Mesenchymal stem cell (in vitro differentiated cells and primary cell): ENCODE measurements at regions not wholly inside any gene's neighbourhood (a gene's known extent, or its start where the extent isn't known, plus 50 kb on each side); places are given as distances from the start of the nearest gene placed in this dataset.
A peak's percentile ranks its signal among the peaks of the same experiment; 100 is the strongest.

Experiments used
- DNase-seq: peaks from one replicate; pipeline ENCODE4 v3.0.0-alpha.2; 2013
- H2AFZ ChIP-seq: one replicate; pipeline ENCODE4 v1.6.1; 2013; ENCODE audit warnings: low read depth, mild to moderate bottlenecking, control low read depth, inconsistent platforms, low read length, moderate library complexity
- H2AK5ac ChIP-seq: 2 replicates; pipeline ENCODE4 v1.6.1; 2013; ENCODE audit warnings: low read length, moderate library complexity, mild to moderate bottlenecking, inconsistent platforms; ENCODE audit not compliant: severe bottlenecking
- H2BK120ac ChIP-seq: one replicate; pipeline ENCODE4 v1.6.1; 2013; ENCODE audit warnings: low read depth, mild to moderate bottlenecking, inconsistent platforms, low read length, moderate library complexity
- H2BK12ac ChIP-seq, 2 experiments: one replicate each; pipeline ENCODE4 v1.6.1; 2013; ENCODE audit warnings: inconsistent platforms in 2 of 2, low read length in 2 of 2, mild to moderate bottlenecking in 2 of 2, moderate library complexity in 2 of 2, control low read depth in 1 of 2
- H2BK15ac ChIP-seq: one replicate; pipeline ENCODE4 v1.6.1; 2013; ENCODE audit warnings: mild to moderate bottlenecking, low read depth, inconsistent platforms; ENCODE audit not compliant: poor library complexity, severe bottlenecking
- H2BK5ac ChIP-seq: 2 replicates; pipeline ENCODE4 v1.6.1; 2013; ENCODE audit warnings: low read depth, mild to moderate bottlenecking, low read length, control low read depth, inconsistent platforms; ENCODE audit not compliant: poor library complexity, severe bottlenecking
- H3K14ac ChIP-seq, 2 experiments: one replicate each; pipeline ENCODE4 v1.6.1; 2013; ENCODE audit warnings: inconsistent platforms in 2 of 2, low read length in 2 of 2, control low read depth in 1 of 2, mild to moderate bottlenecking in 1 of 2, moderate library complexity in 1 of 2
- H3K18ac ChIP-seq, 2 experiments: one replicate each; pipeline ENCODE4 v1.6.1; 2013; ENCODE audit warnings: inconsistent platforms in 2 of 2, low read length in 2 of 2, control low read depth in 1 of 2, low read depth in 1 of 2, mild to moderate bottlenecking in 1 of 2
- H3K23ac ChIP-seq, 2 experiments: one replicate each; pipeline ENCODE4 v1.6.1; 2013; ENCODE audit warnings: inconsistent platforms in 2 of 2, low read length in 2 of 2, mild to moderate bottlenecking in 2 of 2, moderate library complexity in 2 of 2, control low read depth in 1 of 2
- H3K27ac ChIP-seq: 2 replicates; pipeline ENCODE4 v1.5.1; 2013; ENCODE audit warnings: mild to moderate bottlenecking, moderate library complexity, low read length, control low read depth, inconsistent platforms; ENCODE audit not compliant: poor library complexity, severe bottlenecking
- H3K27me3 ChIP-seq, 2 experiments: 2 replicates each; pipeline versions ENCODE4 v1.6.1 to v1.7.0; 2013; ENCODE audit warnings: low read length in 2 of 2, mild to moderate bottlenecking in 2 of 2, moderate library complexity in 2 of 2, control low read depth in 1 of 2, inconsistent platforms in 1 of 2; ENCODE audit not compliant: control insufficient read depth in 1 of 2, insufficient read depth in 1 of 2
- H3K36me3 ChIP-seq, 2 experiments: 2 replicates each; pipeline versions ENCODE4 v1.6.1 to v1.7.0; 2013; ENCODE audit warnings: low read length in 2 of 2, control low read depth in 1 of 2, inconsistent platforms in 1 of 2, low read depth in 1 of 2, mild to moderate bottlenecking in 1 of 2; ENCODE audit not compliant: insufficient read depth in 2 of 2, control insufficient read depth in 1 of 2
- H3K4ac ChIP-seq, 2 experiments: one replicate each; pipeline ENCODE4 v1.6.1; 2013; ENCODE audit warnings: inconsistent platforms in 2 of 2, low read length in 2 of 2, mild to moderate bottlenecking in 2 of 2, moderate library complexity in 2 of 2, control low read depth in 1 of 2, low read depth in 1 of 2
- H3K4me1 ChIP-seq: 2 replicates; pipeline ENCODE4 v1.6.1; 2013; ENCODE audit warnings: low read depth, low read length, control low read depth; ENCODE audit not compliant: control insufficient read depth, insufficient read depth
- H3K4me2 ChIP-seq: 2 replicates; pipeline ENCODE4 v1.6.1; 2013; ENCODE audit warnings: low read length, mild to moderate bottlenecking, inconsistent platforms; ENCODE audit not compliant: poor library complexity, severe bottlenecking
- H3K4me3 ChIP-seq, 2 experiments: 2 replicates each; pipeline versions ENCODE4 v1.5.1 to v1.7.0; 2013; ENCODE audit warnings: low read length in 2 of 2, mild to moderate bottlenecking in 2 of 2, control low read depth in 1 of 2, low read depth in 1 of 2; ENCODE audit not compliant: insufficient read depth in 1 of 2
- H3K79me1 ChIP-seq: replicated peaks from 2 replicates; pipeline ENCODE4 v1.6.1; 2013; ENCODE audit warnings: mild to moderate bottlenecking, control low read depth, low read length, inconsistent platforms; ENCODE audit not compliant: poor library complexity, severe bottlenecking
- H3K9ac ChIP-seq: 2 replicates; pipeline ENCODE4 v1.7.0; 2013; ENCODE audit warnings: mild to moderate bottlenecking, low read length, moderate library complexity
- H3K9me3 ChIP-seq: 2 replicates; pipeline ENCODE4 v1.7.0; 2013; ENCODE audit warnings: mild to moderate bottlenecking, low read length; ENCODE audit not compliant: control insufficient read depth
- H4K8ac ChIP-seq: one replicate; pipeline ENCODE4 v1.6.1; 2013; ENCODE audit warnings: inconsistent platforms, mild to moderate bottlenecking, low read length, moderate library complexity
- H4K91ac ChIP-seq: one replicate; pipeline ENCODE4 v1.6.1; 2013; ENCODE audit warnings: mild to moderate bottlenecking, low read length, inconsistent platforms
- WGBS: methylation state at CpG from one replicate; pipeline ENCODE4 v1.1.7; 2013; ENCODE audit warnings: mixed read lengths; 5-methylcytosine and 5-hydroxymethylcytosine counted together

GRCh38 chr3:59563966-59564365 is 514.1 kb upstream of the CFAP20DC start:
- Histone ChIP-seq H3K27ac (no peak overlapping the region), H2BK15ac (no peak overlapping the region), H3K79me1 (no peaks in the 10 kb centered on the region), H2AFZ (no peak overlapping the region), H3K14ac (no peak overlapping the region), H3K9ac (no peak overlapping the region), H3K23ac (no peak overlapping the region), H2AK5ac (peak overlapping the region; percentile 20), H3K4me3 (no peak overlapping the region), H3K4me2 (no peak overlapping the region), H2BK120ac (no peak overlapping the region), H4K8ac (no peak overlapping the region), H3K27me3 (no peaks in the 10 kb centered on the region), H3K9me3 (no peaks in the 10 kb centered on the region), H3K36me3 (no peaks in the 10 kb centered on the region), H4K91ac (no peak overlapping the region), H3K18ac (no peak overlapping the region), H2BK12ac (no peak overlapping the region), H3K4me1 (peaks cover 5% of the 10 kb centered on the region), H2BK5ac (no peak overlapping the region), H3K4ac (no peak overlapping the region)
- DNase-seq: no peak
- WGBS: 100% methylated on average over 1 of the region's 1 CpG

GRCh38 chr3:59563072-59563605 is 513.3 kb upstream of the CFAP20DC start:
- Histone ChIP-seq H3K4me2 (no peak overlapping the region), H2BK12ac (no peak overlapping the region), H2BK15ac (no peak overlapping the region), H3K14ac (no peak overlapping the region), H2BK120ac (no peak overlapping the region), H3K36me3 (no peaks in the 10 kb centered on the region), H3K4me1 (peaks cover 5% of the 10 kb centered on the region), H3K18ac (no peak overlapping the region), H3K4me3 (no peak overlapping the region), H3K9me3 (no peaks in the 10 kb centered on the region), H4K91ac (no peak overlapping the region), H2BK5ac (no peak overlapping the region), H2AK5ac (no peak overlapping the region), H3K79me1 (no peaks in the 10 kb centered on the region), H3K4ac (no peak overlapping the region), H4K8ac (no peak overlapping the region), H3K9ac (no peak overlapping the region), H2AFZ (no peak overlapping the region), H3K27me3 (no peaks in the 10 kb centered on the region), H3K23ac (no peak overlapping the region), H3K27ac (no peak overlapping the region)
- WGBS: 89% methylated on average over 4 of the region's 4 CpGs
- DNase-seq: peak; percentile 18

DNA sequence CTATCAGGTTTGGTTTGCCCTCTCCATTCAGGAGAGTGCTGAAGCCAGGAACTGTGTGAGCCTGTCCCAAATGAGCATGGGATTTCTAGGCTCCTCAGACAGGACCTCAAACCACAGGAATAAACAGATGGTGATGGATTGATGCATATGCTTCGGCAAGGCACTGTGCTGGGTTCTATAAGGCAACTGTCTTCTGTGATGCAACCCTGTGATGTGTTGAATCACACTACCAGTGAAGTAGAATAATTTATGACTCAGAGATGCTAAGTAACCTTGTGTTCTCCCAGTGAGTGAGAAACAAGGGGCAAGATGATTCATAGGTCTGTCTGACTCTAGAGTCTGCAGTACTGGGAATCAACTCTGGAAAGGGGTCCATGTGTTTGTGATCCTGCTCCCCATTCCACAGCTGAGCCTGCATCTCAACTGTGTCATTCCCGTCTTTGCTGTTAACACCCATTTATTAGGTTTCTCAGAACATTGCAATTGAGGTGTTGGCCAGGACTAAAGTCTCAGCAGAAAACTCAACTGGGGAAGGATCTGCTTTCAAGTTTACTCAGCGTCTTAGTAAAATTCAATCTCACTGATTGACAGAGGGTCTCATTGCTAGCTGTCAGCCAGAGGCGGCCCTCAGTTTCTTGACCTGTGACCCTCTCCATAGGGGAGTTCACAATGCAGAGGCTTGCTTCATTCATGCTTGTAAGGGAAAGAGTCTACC is 510.1 kb upstream of the CFAP20DC start:
- H3K27ac ChIP-seq: peak overlapping the region; percentile 13
- H2AK5ac ChIP-seq: peak overlapping the region; percentile 30
- H3K9me3 ChIP-seq: no peaks in the 10 kb centered on the region
- H3K4me2 ChIP-seq: no peak overlapping the region
- no peak overlapping the region for H2AFZ ChIP-seq
- H2BK5ac ChIP-seq: no peak overlapping the region
- no peak overlapping the region for H3K23ac ChIP-seq
- WGBS: 41% methylated on average over 4 of the region's 4 CpGs
- H3K79me1 ChIP-seq: no peaks in the 10 kb centered on the region
- no peak overlapping the region for H3K14ac ChIP-seq
- H3K4me1 ChIP-seq: peaks cover 3% of the 10 kb centered on the region
- no peak overlapping the region for H3K4me3 ChIP-seq
- H2BK12ac ChIP-seq: no peak overlapping the region
- H4K91ac ChIP-seq: no peak overlapping the region
- peak; percentile 98 for DNase-seq
- H3K18ac ChIP-seq: no peak overlapping the region
- H3K36me3 ChIP-seq: no peaks in the 10 kb centered on the region
- H3K4ac ChIP-seq: no peak overlapping the region
- no peak overlapping the region for H4K8ac ChIP-seq
- peak overlapping the region; percentile 25 for H3K9ac ChIP-seq
- H2BK15ac ChIP-seq: no peak overlapping the region
- H3K27me3 ChIP-seq: no peaks in the 10 kb centered on the region
- H2BK120ac ChIP-seq: no peak overlapping the region

DNA sequence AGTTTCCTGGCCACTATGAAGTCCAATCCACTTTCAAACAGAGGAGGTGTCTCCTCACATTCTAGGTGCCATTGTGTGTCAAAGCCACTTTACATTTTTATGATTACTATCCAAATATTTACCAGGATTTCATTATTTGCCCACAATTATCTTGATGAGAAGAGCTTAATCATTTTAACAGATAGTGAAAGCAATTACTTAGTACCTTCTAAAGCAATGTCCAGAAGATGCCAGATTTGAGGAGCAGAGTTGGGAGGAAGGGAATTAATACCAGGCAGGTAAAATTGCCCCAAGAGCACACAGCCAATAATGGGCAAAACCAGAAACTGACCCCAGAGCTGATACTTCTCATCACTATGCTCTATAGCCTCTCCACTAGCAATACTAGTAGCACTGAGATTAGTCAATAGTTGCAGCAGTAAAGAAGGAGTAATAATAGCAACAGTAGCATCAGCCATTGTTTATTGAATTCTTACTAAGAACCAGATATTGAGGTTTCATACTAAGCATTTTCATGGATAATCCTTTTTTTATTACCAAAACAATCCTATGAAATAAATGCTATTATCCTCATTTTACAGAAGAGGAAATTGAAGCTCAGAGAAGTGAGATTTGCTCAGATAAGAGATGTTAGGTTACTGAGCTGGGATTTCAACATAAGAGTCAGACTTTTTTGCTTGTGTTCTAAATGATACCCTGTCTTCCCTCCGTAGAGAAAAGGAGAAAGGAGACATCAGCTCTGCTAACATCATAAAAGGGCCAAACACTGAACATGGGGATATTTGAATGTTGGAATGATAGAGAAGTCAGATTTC is 509.3 kb upstream of the CFAP20DC start:
- Histone ChIP-seq H4K91ac (no peak overlapping the region), H3K18ac (no peak overlapping the region), H2BK12ac (no peak overlapping the region), H3K4me2 (no peak overlapping the region), H2BK15ac (no peak overlapping the region), H2AK5ac (no peak overlapping the region), H3K4ac (no peak overlapping the region), H3K4me3 (no peak overlapping the region), H3K4me1 (peaks cover 3% of the 10 kb centered on the region), H4K8ac (no peak overlapping the region), H3K79me1 (no peaks in the 10 kb centered on the region), H3K27me3 (no peaks in the 10 kb centered on the region), H2AFZ (no peak overlapping the region), H2BK5ac (no peak overlapping the region), H3K14ac (no peak overlapping the region), H2BK120ac (no peak overlapping the region), H3K36me3 (no peaks in the 10 kb centered on the region), H3K9me3 (no peaks in the 10 kb centered on the region), H3K27ac (peak overlapping the region; percentile 28), H3K9ac (peak overlapping the region; percentile 25), H3K23ac (no peak overlapping the region)
- 0% methylated on average over 1 of the region's 1 CpG for WGBS
- no peak for DNase-seq
